Body of pancreas (tissue), 4 donors: ENCODE measurements at regions not wholly inside any gene's neighbourhood (a gene's known extent, or its start where the extent isn't known, plus 50 kb on each side); places are given as distances from the start of the nearest gene placed in this dataset.
A peak's percentile ranks its signal among the peaks of the same experiment; 100 is the strongest.

Experiments used
- ATAC-seq: fragments of 150-250 bp; one replicate; pipeline ENCODE4 v1.9.1; 2016
- DNase-seq, 4 donors: peaks; one replicate each; pipeline ENCODE4 v3.0.0-alpha.2; 2019
- H3K27ac ChIP-seq, 4 donors: fragments of 200-600 bp; sonication (generic); 1 replicate in 3 of 4; 2 replicates in 1 of 4; pipeline versions ENCODE4 v1.5.1 to v1.6.1; 2016 to 2019; ENCODE audit warnings: mild to moderate bottlenecking in 1 of 4, mixed read lengths in 1 of 4, moderate library complexity in 1 of 4
- H3K27me3 ChIP-seq, 2 donors: fragments of 200-600 bp; sonication (generic); one replicate each; pipeline ENCODE4 v1.6.0; 2016; ENCODE audit warnings: mild to moderate bottlenecking in 1 of 2
- H3K36me3 ChIP-seq, 2 donors: fragments of 200-600 bp; sonication (generic); replicated peaks in 1 of 2; 2 replicates each; pipeline ENCODE4 v1.5.1; 2016; ENCODE audit warnings: low read depth in 2 of 2; ENCODE audit not compliant: insufficient read depth in 1 of 2
- H3K4me1 ChIP-seq: fragments of 200-600 bp; sonication (generic); one replicate; pipeline ENCODE4 v1.6.0; 2016
- H3K4me3 ChIP-seq, 2 donors: fragments of 200-600 bp; sonication (generic); 1 replicate in 1 of 2; 2 replicates in 1 of 2; pipeline ENCODE4 v1.5.1; 2016 to 2019
- H3K9me3 ChIP-seq, 3 donors: fragments of 200-600 bp; sonication (generic); 1 replicate in 2 of 3; 2 replicates in 1 of 3; pipeline ENCODE4 v1.5.1; 2016
- CTCF ChIP-seq, 7 experiments: fragments of 450-650 bp in 4 of 7; fragments of 200-600 bp in 3 of 7; sonication (generic) in 3 of 7; IDR thresholded peaks; one replicate each; pipeline ENCODE4 v1.5.1; 2016 to 2019; ENCODE audit warnings: antibody characterized with exemption in 7 of 7
- POLR2A ChIP-seq, 3 donors: fragments of 450-650 bp; IDR thresholded peaks; one replicate each; pipeline ENCODE4 v1.6.1; 2016; ENCODE audit warnings: antibody characterized with exemption in 3 of 3, mild to moderate bottlenecking in 2 of 3
- WGBS, 2 donors: methylation state at CpG; one replicate each; pipeline ENCODE4 v1.1.5; 2017; 5-methylcytosine and 5-hydroxymethylcytosine counted together
- intact Hi-C: fragments of 100-400 bp; cut with DNase I; formaldehyde crosslinking; loops from one replicate; pipeline ENCODE4 v1.15.1; 2023

GRCh38 chr6:166866839-166867637, 89.3 kb downstream of the RNASET2 start:
- H3K9me3 ChIP-seq, result no peaks in the 10 kb centered on the region
- H3K4me1 ChIP-seq, result peaks cover 12% of the 10 kb centered on the region
- DNase-seq (no peak), ATAC-seq (no peak)
- TF ChIP-seq POLR2A (IDR thresholded peaks at IDR 0.05) (no peak), CTCF (IDR thresholded peaks at IDR 0.05) (no peak)
- no peak overlapping the region for H3K4me3 ChIP-seq
- H3K36me3 ChIP-seq, result no peaks in the 10 kb centered on the region
- H3K27me3 ChIP-seq, result peaks cover 0 to 13% of the 10 kb centered on the region in 2 donors
- WGBS, 2 donors, result 78 to 85% methylated on average over 15 to 19 of the region's 19 CpGs
- intact Hi-C loops, result no loop called here
- H3K27ac ChIP-seq, result no peak overlapping the region

- H3K36me3 ChIP-seq, result no peaks in the 10 kb centered on the region
- no peak overlapping the region for H3K4me3 ChIP-seq
- WGBS, 2 donors, result 57 to 92% methylated on average over 1 of the region's 1 CpG
- H3K4me1 ChIP-seq, result peaks cover 16% of the 10 kb centered on the region
- no peak for ATAC-seq
- intact Hi-C loops, result no loop called here
- no peaks in the 10 kb centered on the region for H3K9me3 ChIP-seq
- peaks cover 5 to 22% of the 10 kb centered on the region in 2 donors for H3K27me3 ChIP-seq
- DNase-seq, result no peak
- no peak overlapping the region for H3K27ac ChIP-seq
- TF ChIP-seq POLR2A (IDR thresholded peaks at IDR 0.05) (no peak), CTCF (IDR thresholded peaks at IDR 0.05) (no peak)
These were observed 92.0 kb downstream of the RNASET2 start for GRCh38 chr6:166864333-166864732.

GRCh38 chr6:166862978-166863530, 93.3 kb downstream of the RNASET2 start:
- intact Hi-C loops, result no loop called here
- peaks cover 16% of the 10 kb centered on the region for H3K4me1 ChIP-seq
- no peaks in the 10 kb centered on the region for H3K9me3 ChIP-seq
- no peak overlapping the region for H3K27ac ChIP-seq
- peak overlapping the region in 1 of 2 donors; percentile 14 for H3K4me3 ChIP-seq
- 46 to 77% methylated on average over 9 to 20 of the region's 21 CpGs for WGBS, 2 donors
- no peaks in the 10 kb centered on the region for H3K36me3 ChIP-seq
- ATAC-seq, result no peak
- peaks cover 5 to 24% of the 10 kb centered on the region in 2 donors for H3K27me3 ChIP-seq
- DNase-seq, result no peak
- TF ChIP-seq POLR2A (IDR thresholded peaks at IDR 0.05) (no peak), CTCF (IDR thresholded peaks at IDR 0.05) (no peak)

GRCh38 chr6:166862287-166862977, 93.9 kb downstream of the RNASET2 start:
- peak in 1 of 4 donors; percentile 30 for DNase-seq
- peak overlapping the region in 1 of 2 donors; percentile 14 for H3K4me3 ChIP-seq
- 1 to 2% methylated on average over 28 to 51 of the region's 56 CpGs for WGBS, 2 donors
- H3K9me3 ChIP-seq, result no peaks in the 10 kb centered on the region
- TF ChIP-seq CTCF (IDR thresholded peaks at IDR 0.05) (no peak), POLR2A (IDR thresholded peaks at IDR 0.05) (no peak)
- no peaks in the 10 kb centered on the region for H3K36me3 ChIP-seq
- no peak overlapping the region for H3K27ac ChIP-seq
- peaks cover 16% of the 10 kb centered on the region for H3K4me1 ChIP-seq
- intact Hi-C loops, result no loop called here
- peaks cover 5 to 24% of the 10 kb centered on the region in 2 donors for H3K27me3 ChIP-seq
- ATAC-seq, result peak; percentile 48
